Activated T-helper 17 cell treated with anti-CD3 and anti-CD28 coated beads, Interleukin-2, amount 50 U/mL, for 72 hours (primary cell): ENCODE measurements at regions not wholly inside any gene's neighbourhood (a gene's known extent, or its start where the extent isn't known, plus 50 kb on each side); places are given as distances from the start of the nearest gene placed in this dataset.
A peak's percentile ranks its signal among the peaks of the same experiment; 100 is the strongest.
"Not testable (repeated sequence)": the region's sequence is repeated elsewhere in the genome, so short reads cannot be mapped to it uniquely, and the experiment has no call there.

Experiments used
- ATAC-seq: fragments of 150-1000 bp; cut with Tn5 transposase; replicated peaks from 2 replicates; pipeline ENCODE4 v1.10.0; 2021; ENCODE audit warnings: mild to moderate bottlenecking, moderate library complexity
- H3K27ac Mint-ChIP-seq: one replicate; pipeline ENCODE4 v1.8.0; 2022; ENCODE audit warnings: mixed read lengths
- H3K27me3 Mint-ChIP-seq: one replicate; pipeline ENCODE4 v1.8.0; 2022; ENCODE audit warnings: mixed read lengths
- H3K36me3 Mint-ChIP-seq: one replicate; pipeline ENCODE4 v1.8.0; 2022; ENCODE audit warnings: low read depth, mild to moderate bottlenecking, mixed read lengths
- H3K4me1 Mint-ChIP-seq: one replicate; pipeline ENCODE4 v1.8.0; 2022; ENCODE audit warnings: mixed read lengths
- H3K4me3 Mint-ChIP-seq: one replicate; pipeline ENCODE4 v1.8.0; 2022; ENCODE audit warnings: mild to moderate bottlenecking, mixed read lengths
- H3K9me3 Mint-ChIP-seq: one replicate; pipeline ENCODE4 v1.8.0; 2022; ENCODE audit warnings: mixed read lengths

GRCh38 chr12:104906695-104907094 is 51.4 kb downstream of the SLC41A2 start:
- Mint-ChIP-seq H3K36me3 (no peaks in the 10 kb centered on the region), H3K4me1 (no peaks in the 10 kb centered on the region), H3K27ac (no peak overlapping the region), H3K9me3 (no peaks in the 10 kb centered on the region), H3K4me3 (no peak overlapping the region), H3K27me3 (no peaks in the 10 kb centered on the region)
- no peak for ATAC-seq

GRCh38 chr12:104905446-104905845 is 52.6 kb downstream of the SLC41A2 start:
- not testable (repeated sequence) for H3K27ac Mint-ChIP-seq, H3K4me3 Mint-ChIP-seq, H3K36me3 Mint-ChIP-seq, H3K9me3 Mint-ChIP-seq, H3K4me1 Mint-ChIP-seq, H3K27me3 Mint-ChIP-seq, ATAC-seq

DNA sequence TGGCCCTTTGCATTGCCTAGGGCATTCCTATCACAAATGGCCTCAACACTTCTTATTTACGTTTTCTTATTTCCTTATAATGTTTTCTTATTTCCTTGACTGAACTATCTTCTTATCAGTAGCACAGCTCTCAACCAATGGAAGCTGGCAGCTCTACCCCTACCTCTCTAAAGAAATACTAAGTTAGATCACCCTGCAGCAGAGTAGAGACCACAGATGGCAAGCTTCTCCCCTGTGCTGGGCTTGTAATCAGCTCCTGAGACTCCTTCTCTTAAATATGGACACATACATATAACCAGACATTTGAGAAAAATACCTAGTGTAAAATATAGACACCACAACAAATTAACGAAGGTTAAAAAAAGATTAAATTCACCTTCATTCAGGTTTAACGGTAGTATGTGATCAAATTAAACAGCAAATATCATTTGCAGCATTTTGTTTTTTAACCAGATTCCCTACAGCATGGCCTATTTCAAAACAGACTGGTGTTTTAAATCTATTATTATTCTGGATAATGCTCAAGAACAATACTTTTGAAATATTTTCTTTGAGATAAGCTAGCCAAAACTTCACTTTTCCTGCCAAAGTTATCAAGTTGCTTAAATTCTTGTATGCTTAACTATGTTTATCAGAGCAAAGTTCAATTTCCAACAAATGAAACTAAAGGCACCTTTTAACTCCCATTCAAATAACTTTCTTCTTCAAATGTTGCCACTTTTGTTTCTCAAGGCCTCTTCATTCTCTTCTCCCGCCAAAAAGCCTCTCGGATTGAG is 54.3 kb downstream of the SLC41A2 start:
- ATAC-seq = no peak
- Mint-ChIP-seq H3K27me3 (no peaks in the 10 kb centered on the region), H3K27ac (no peak overlapping the region), H3K4me1 (no peaks in the 10 kb centered on the region), H3K36me3 (no peaks in the 10 kb centered on the region), H3K4me3 (no peak overlapping the region), H3K9me3 (peaks cover 5% of the 10 kb centered on the region)

DNA sequence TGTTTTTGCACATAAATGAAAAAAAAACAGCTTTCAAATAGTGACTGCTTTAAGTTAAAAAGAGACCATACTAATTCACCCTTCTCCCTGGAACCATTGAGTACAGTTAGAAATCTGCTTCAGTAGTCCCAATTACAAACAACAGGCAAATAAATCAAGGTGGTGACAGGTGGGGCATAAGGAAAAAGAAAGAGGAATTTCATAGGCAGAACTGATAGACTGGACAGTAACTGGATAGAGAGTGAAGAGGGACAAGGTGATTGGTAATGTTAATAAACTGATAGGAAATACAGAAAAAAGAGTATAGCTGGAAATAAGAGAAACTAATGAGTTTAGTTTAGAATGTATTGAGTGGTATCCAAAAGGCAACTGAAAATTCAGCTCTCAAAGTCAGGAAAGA is 56.0 kb downstream of the SLC41A2 start:
- Mint-ChIP-seq H3K36me3 (no peaks in the 10 kb centered on the region), H3K4me3 (no peak overlapping the region), H3K27me3 (no peaks in the 10 kb centered on the region), H3K9me3 (peaks cover 5% of the 10 kb centered on the region), H3K4me1 (no peaks in the 10 kb centered on the region), H3K27ac (no peak overlapping the region)
- ATAC-seq = no peak

DNA sequence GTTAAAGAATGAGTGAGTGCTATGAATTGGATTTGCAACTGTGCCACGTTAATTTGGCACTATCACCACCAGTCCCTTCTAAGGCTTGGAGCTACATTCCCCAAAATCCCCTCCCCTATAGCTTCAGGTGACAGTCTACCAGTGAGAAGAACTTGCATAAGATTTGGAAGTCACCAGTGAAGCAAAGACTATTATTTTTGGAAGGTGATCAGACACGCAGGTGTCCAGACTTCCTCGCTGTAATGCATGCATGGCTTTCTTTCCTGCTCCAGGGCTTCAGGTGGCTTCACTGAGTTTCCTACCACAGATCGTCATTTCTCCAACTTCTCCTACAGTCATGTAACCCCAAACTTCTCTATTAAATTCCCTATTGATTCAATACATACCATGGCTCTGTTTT is 61.4 kb downstream of the SLC41A2 start:
- H3K36me3 Mint-ChIP-seq = no peaks in the 10 kb centered on the region
- H3K9me3 Mint-ChIP-seq = peaks cover 5% of the 10 kb centered on the region
- no peaks in the 10 kb centered on the region for H3K4me1 Mint-ChIP-seq
- no peak for ATAC-seq
- no peak overlapping the region for H3K4me3 Mint-ChIP-seq
- H3K27ac Mint-ChIP-seq = no peak overlapping the region
- no peaks in the 10 kb centered on the region for H3K27me3 Mint-ChIP-seq

DNA sequence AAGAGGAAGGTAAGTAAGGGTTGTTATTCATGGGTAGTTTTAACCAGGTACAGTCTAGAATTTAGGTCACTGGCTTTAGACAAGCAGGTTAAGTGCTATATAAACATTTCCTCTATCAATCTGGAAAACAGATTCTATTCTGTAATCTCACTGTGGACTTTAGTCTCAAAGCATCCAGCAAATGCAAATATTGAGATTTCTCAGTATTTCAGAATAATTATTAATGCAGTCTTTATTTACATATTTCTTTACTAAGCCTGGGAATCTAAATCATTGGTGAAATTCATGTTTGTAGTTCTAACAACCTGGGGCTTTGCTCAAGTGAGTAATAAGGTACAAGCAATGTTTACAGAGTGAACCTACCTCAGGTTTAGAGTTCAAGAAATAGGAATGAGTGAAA is 61.9 kb downstream of the SLC41A2 start:
- H3K27ac Mint-ChIP-seq = no peak overlapping the region
- H3K27me3 Mint-ChIP-seq = no peaks in the 10 kb centered on the region
- no peak overlapping the region for H3K4me3 Mint-ChIP-seq
- H3K4me1 Mint-ChIP-seq = peaks cover 2% of the 10 kb centered on the region
- peaks cover 5% of the 10 kb centered on the region for H3K9me3 Mint-ChIP-seq
- H3K36me3 Mint-ChIP-seq = no peaks in the 10 kb centered on the region
- no peak for ATAC-seq

DNA sequence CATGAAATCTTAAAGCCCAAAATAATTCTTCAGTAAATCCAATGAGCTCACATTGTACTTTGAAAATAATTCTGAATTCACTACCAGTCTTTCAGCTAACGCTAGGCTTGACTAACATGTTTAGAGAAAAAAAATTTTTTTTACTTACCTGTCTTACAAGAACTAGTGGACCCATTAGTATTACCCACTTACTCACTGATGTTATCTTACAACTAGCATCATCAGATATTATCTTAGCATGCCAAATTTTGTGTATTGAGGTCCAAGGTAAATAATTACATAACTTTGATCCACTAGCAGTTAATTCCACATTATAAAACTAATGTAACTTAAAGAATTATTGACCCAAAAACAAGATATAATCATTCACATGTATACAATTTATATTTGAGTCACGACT is 62.7 kb downstream of the SLC41A2 start:
- H3K4me3 Mint-ChIP-seq = no peak overlapping the region
- H3K27ac Mint-ChIP-seq = no peak overlapping the region
- peaks cover 5% of the 10 kb centered on the region for H3K9me3 Mint-ChIP-seq
- no peak for ATAC-seq
- H3K4me1 Mint-ChIP-seq = peaks cover 9% of the 10 kb centered on the region
- H3K27me3 Mint-ChIP-seq = no peaks in the 10 kb centered on the region
- H3K36me3 Mint-ChIP-seq = no peaks in the 10 kb centered on the region

- H3K9me3 Mint-ChIP-seq = no peaks in the 10 kb centered on the region
- peak overlapping the region; percentile 67 for H3K4me3 Mint-ChIP-seq
- no peaks in the 10 kb centered on the region for H3K36me3 Mint-ChIP-seq
- peak; percentile 95 for ATAC-seq
- peaks cover 10% of the 10 kb centered on the region for H3K4me1 Mint-ChIP-seq
- no peaks in the 10 kb centered on the region for H3K27me3 Mint-ChIP-seq
- H3K27ac Mint-ChIP-seq = peak overlapping the region; percentile 88
These were observed 67.5 kb downstream of the SLC41A2 start for GRCh38 chr12:104890476-104891096.

DNA sequence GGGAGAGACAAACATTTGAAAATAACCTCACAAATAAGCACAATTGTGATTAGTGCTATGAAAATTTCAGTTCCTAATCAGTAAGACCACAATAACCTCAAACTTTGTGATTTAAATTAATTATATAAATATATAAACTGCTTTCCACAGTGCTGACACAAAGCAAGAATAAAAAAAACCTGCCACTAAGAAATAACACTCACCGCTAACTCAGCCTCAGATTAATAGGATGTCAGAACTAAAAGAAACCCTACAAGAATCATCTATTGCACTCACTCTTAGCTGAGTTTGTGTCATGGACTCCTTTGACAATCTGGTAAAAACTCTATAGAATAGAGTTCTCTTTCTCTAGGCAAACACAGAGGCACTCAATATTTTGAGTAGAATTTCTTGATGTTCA is 68.4 kb downstream of the SLC41A2 start:
- no peaks in the 10 kb centered on the region for H3K27me3 Mint-ChIP-seq
- no peak overlapping the region for H3K27ac Mint-ChIP-seq
- H3K36me3 Mint-ChIP-seq = peaks cover under 1% of the 10 kb centered on the region
- H3K9me3 Mint-ChIP-seq = no peaks in the 10 kb centered on the region
- H3K4me1 Mint-ChIP-seq = peaks cover 10% of the 10 kb centered on the region
- ATAC-seq = no peak
- H3K4me3 Mint-ChIP-seq = no peak overlapping the region

GRCh38 chr12:104888892-104889291 is 69.2 kb downstream of the SLC41A2 start:
- Mint-ChIP-seq H3K36me3 (peaks cover 5% of the 10 kb centered on the region), H3K4me3 (no peak overlapping the region), H3K4me1 (peaks cover 10% of the 10 kb centered on the region), H3K27me3 (no peaks in the 10 kb centered on the region), H3K9me3 (no peaks in the 10 kb centered on the region), H3K27ac (no peak overlapping the region)
- no peak for ATAC-seq

DNA sequence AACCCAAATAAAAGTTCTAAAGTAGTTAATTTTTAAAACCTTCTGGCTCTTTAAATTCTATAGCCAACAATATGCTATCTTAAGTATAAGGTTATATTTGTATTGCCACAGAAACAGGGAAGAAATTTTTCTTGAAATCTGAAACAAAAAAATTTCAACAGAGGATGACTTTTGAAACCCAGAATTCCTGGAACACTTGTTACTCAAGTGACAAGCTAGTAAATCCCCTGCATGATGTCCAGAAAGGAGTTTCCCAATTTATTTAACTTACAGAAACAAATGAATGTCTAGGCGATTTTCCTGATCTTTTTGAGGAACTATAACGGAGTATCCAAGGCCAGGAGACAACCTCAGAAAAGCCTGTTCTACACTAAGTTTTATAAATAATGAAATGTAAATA is 69.6 kb downstream of the SLC41A2 start:
- Mint-ChIP-seq H3K36me3 (peaks cover 5% of the 10 kb centered on the region), H3K27ac (no peak overlapping the region), H3K27me3 (no peaks in the 10 kb centered on the region), H3K4me3 (no peak overlapping the region), H3K9me3 (no peaks in the 10 kb centered on the region), H3K4me1 (peaks cover 10% of the 10 kb centered on the region)
- no peak for ATAC-seq

DNA sequence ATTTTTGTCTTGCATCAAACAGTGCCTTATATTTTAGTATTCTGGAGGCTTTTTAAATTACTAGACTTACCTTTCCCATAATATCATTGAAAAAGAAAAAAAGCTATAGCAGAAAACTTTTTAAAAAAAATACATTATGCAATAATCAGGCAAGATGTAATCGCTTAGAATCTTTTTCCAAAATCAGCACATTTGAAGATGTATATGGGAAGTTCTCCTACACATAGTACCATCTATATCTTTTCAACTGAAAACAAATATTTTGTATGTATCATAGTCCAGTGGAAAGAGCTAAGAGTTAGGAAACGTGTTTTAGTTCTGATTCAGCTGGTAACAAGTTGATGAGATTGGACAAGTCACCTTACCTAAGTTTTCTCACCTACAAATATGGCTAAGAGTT is 70.6 kb downstream of the SLC41A2 start:
- no peak overlapping the region for H3K27ac Mint-ChIP-seq
- no peaks in the 10 kb centered on the region for H3K9me3 Mint-ChIP-seq
- H3K4me3 Mint-ChIP-seq = no peak overlapping the region
- H3K27me3 Mint-ChIP-seq = no peaks in the 10 kb centered on the region
- peaks cover 5% of the 10 kb centered on the region for H3K36me3 Mint-ChIP-seq
- H3K4me1 Mint-ChIP-seq = peaks cover 10% of the 10 kb centered on the region
- ATAC-seq = no peak

- H3K4me3 Mint-ChIP-seq = no peak overlapping the region
- ATAC-seq = no peak
- H3K4me1 Mint-ChIP-seq = peaks cover 10% of the 10 kb centered on the region
- H3K27me3 Mint-ChIP-seq = no peaks in the 10 kb centered on the region
- no peak overlapping the region for H3K27ac Mint-ChIP-seq
- no peaks in the 10 kb centered on the region for H3K9me3 Mint-ChIP-seq
- peaks cover 5% of the 10 kb centered on the region for H3K36me3 Mint-ChIP-seq
These were observed 71.4 kb downstream of the SLC41A2 start for GRCh38 chr12:104886418-104887401.

- not testable (repeated sequence) for ATAC-seq, H3K27me3 Mint-ChIP-seq, H3K27ac Mint-ChIP-seq, H3K36me3 Mint-ChIP-seq, H3K4me1 Mint-ChIP-seq, H3K4me3 Mint-ChIP-seq, H3K9me3 Mint-ChIP-seq
These were observed 79.2 kb downstream of the SLC41A2 start for GRCh38 chr12:104878858-104879257.
